ENCODE measurements at regions not wholly inside any gene's neighbourhood (a gene's known extent, or its start where the extent isn't known, plus 50 kb on each side); places are given as distances from the start of the nearest gene placed in this dataset.

- Mint-ChIP-seq H3K4me3 (no peak overlapping the region), H3K4me1 (peaks cover 23% of the 10 kb centered on the region), H3K27me3 (peaks cover 9% of the 10 kb centered on the region), H3K27ac (no peak overlapping the region), H3K9me3 (no peaks in the 10 kb centered on the region), H3K36me3 (ENCODE audit: low read depth) (no peaks in the 10 kb centered on the region)
- ATAC-seq (ENCODE audit: low read depth) (peak; percentile 49), DNase-seq (no peak)
- intact Hi-C loops (cut with micrococcal nuclease): no loop called here
- ChIA-PET CTCF (interaction anchor here (1.8 kb wide), 1 partner anchor 11 kb away, joined by 4 read pairs; no protein-coding TSS in a partner anchor), POLR2A (no interaction called here)
- no peak for TF ChIP-seq CTCF (IDR thresholded peaks at IDR 0.05)
Measured at GRCh38 chrX:39162322-39162735, 361.1 kb downstream of the MID1IP1 start.

DNA sequence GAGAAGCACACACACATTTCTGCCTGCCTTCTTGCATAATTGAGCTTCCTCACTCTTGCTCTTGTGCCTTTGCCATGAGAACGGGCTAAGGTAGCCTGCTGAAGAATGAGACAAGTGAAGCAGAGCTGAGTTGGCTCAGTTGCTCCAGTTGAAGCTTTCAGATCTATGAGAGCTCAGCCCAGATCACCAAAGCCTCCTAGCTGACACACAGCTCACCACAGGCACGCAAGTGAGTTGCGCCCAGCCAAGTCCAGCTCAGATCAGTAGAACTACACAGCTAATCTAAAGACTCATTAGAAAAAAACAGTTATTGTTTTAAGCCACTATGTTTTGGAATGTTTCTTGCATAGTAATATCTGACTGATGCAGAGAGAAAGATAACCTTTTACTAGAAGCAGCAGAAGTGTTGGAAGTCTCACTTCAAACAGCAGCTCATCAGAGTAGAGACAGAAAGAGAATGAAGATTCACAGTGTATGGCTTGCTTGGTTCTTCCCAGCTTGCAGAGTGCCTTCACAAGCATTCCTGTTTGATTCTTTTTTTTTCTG, 362.4 kb downstream of the MID1IP1 start:
- DNase-seq (no peak), ATAC-seq (ENCODE audit: low read depth) (no peak)
- no peak for TF ChIP-seq CTCF (IDR thresholded peaks at IDR 0.05)
- ChIA-PET CTCF (interaction anchor here (1.3 to 1.8 kb wide), 2 partner anchors 8 to 12 kb away, joined by 3 to 4 read pairs; no protein-coding TSS in a partner anchor), POLR2A (no interaction called here)
- intact Hi-C loops (cut with micrococcal nuclease): no loop called here
- Mint-ChIP-seq H3K36me3 (ENCODE audit: low read depth) (no peaks in the 10 kb centered on the region), H3K27me3 (peaks cover 11% of the 10 kb centered on the region), H3K27ac (no peak overlapping the region), H3K9me3 (no peaks in the 10 kb centered on the region), H3K4me1 (peaks cover 23% of the 10 kb centered on the region), H3K4me3 (no peak overlapping the region)

DNA sequence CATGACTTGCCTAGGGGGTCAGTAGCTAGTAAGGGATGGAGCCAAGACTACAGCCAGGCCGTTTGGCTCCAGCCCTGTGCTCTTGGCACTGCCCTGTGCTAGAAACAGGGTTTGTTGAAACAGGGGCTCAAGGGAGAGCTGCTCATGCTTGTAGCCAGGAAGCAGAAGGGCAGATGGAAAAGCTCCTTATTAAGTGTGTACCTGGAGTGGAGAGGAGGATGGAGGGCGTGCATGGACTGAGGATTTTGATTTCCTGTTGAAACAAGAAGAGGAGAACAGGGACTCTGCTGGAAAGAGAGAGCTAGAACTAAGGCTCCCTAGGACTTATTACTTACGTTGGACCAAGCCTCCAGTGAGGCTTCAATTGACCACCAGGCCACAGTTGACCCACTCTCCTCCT, 363.0 kb downstream of the MID1IP1 start:
- intact Hi-C loops (cut with micrococcal nuclease): no loop called here
- ATAC-seq (ENCODE audit: low read depth) (no peak), DNase-seq (no peak)
- Mint-ChIP-seq H3K27me3 (peaks cover 11% of the 10 kb centered on the region), H3K27ac (no peak overlapping the region), H3K9me3 (no peaks in the 10 kb centered on the region), H3K4me3 (no peak overlapping the region), H3K4me1 (peaks cover 19% of the 10 kb centered on the region), H3K36me3 (ENCODE audit: low read depth) (no peaks in the 10 kb centered on the region)
- POLR2A ChIA-PET: no interaction called here
- no peak for TF ChIP-seq CTCF (IDR thresholded peaks at IDR 0.05)
- CTCF ChIA-PET: no interaction called here

DNA sequence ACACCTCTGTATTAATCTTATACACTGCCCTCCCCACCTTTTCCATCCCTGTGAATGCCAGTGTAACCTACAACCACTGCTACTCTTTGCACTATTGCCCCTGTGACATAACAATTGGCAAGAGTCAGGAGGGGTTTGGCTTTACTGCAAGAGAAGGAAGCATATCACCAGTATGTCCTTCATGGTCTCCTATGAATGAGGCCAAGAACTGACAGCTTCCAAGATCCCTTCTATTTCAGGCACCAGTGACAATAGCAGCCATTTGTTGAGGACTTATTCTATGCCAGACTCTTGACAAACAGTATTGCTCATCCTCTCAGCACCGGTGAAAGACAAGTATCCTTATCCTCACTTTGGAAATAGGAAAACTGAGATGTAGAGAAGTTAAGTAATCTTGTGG, 363.9 kb downstream of the MID1IP1 start:
- no peak for ATAC-seq (ENCODE audit: low read depth)
- ChIA-PET CTCF (no interaction called here), POLR2A (no interaction called here)
- Mint-ChIP-seq H3K9me3 (no peaks in the 10 kb centered on the region), H3K27ac (no peak overlapping the region), H3K36me3 (ENCODE audit: low read depth) (no peaks in the 10 kb centered on the region), H3K27me3 (peaks cover 11% of the 10 kb centered on the region), H3K4me3 (no peak overlapping the region), H3K4me1 (peaks cover 14% of the 10 kb centered on the region)
- intact Hi-C loops (cut with micrococcal nuclease): no loop called here
- no peak for DNase-seq
- TF ChIP-seq CTCF (IDR thresholded peaks at IDR 0.05): no peak

DNA sequence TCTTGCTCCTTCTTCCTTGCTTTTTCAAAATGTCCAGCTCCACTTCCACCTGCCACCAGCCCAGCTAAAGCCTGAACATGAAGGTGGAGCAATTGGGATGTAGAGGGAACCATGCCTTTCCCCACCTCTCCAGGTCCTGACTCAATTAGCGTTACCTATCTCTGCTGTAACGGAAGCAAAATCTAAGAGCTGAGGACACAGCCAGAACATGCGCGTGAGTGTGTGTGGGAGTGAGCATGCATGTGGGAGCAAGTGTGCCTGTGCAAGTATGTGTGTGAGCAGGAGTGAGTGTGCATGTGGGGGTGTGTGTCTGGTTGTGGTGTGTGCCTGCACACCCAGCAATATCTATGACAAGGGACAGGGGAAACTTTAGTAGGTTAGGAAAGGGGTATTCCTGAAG, 364.5 kb downstream of the MID1IP1 start:
- ChIA-PET POLR2A (no interaction called here), CTCF (no interaction called here)
- no peak for TF ChIP-seq CTCF (IDR thresholded peaks at IDR 0.05)
- Mint-ChIP-seq H3K27me3 (peaks cover 11% of the 10 kb centered on the region), H3K27ac (no peak overlapping the region), H3K9me3 (no peaks in the 10 kb centered on the region), H3K4me3 (no peak overlapping the region), H3K36me3 (ENCODE audit: low read depth) (no peaks in the 10 kb centered on the region), H3K4me1 (peaks cover 14% of the 10 kb centered on the region)
- ATAC-seq (ENCODE audit: low read depth) (no peak), DNase-seq (no peak)
- intact Hi-C loops (cut with micrococcal nuclease): no loop called here
